CD4-positive, alpha-beta T cell treated with Interleukin-6 for 4 hours (primary cell): ENCODE measurements at regions not wholly inside any gene's neighbourhood (a gene's known extent, or its start where the extent isn't known, plus 50 kb on each side); places are given as distances from the start of the nearest gene placed in this dataset.
"Not testable (repeated sequence)": the region's sequence is repeated elsewhere in the genome, so short reads cannot be mapped to it uniquely, and the experiment has no call there.

Experiments
- DNase-seq: peaks from one replicate; pipeline ENCODE4 v3.0.0-alpha.2; 2020; ENCODE audit warnings: mixed read lengths

- DNase-seq, result no peak
Observed at GRCh38 chr11:69572861-69573260, 68.1 kb upstream of the CCND1 start.

- no peak for DNase-seq
Observed at GRCh38 chr11:69573761-69574607, 67.0 kb upstream of the CCND1 start.

- DNase-seq, result no peak
Observed at GRCh38 chr11:69574608-69575255, 66.2 kb upstream of the CCND1 start.

- DNase-seq, result no peak
Observed at GRCh38 chr11:69575296-69576068, 65.5 kb upstream of the CCND1 start.

- no peak for DNase-seq
Observed at GRCh38 chr11:69576069-69576782, 64.7 kb upstream of the CCND1 start.

- no peak for DNase-seq
Observed at GRCh38 chr11:69578167-69578566, 62.8 kb upstream of the CCND1 start.

GRCh38 chr11:69580529-69580928 is 60.4 kb upstream of the CCND1 start:
- no peak for DNase-seq

GRCh38 chr11:69582756-69583467 is 58.0 kb upstream of the CCND1 start:
- no peak for DNase-seq

GRCh38 chr11:69584160-69584559 is 56.8 kb upstream of the CCND1 start:
- no peak for DNase-seq

- no peak for DNase-seq
Observed at GRCh38 chr11:69585385-69585784, 55.6 kb upstream of the CCND1 start.

GRCh38 chr11:69587454-69588090 is 53.4 kb upstream of the CCND1 start:
- DNase-seq, result no peak

GRCh38 chr11:69588270-69588669 is 52.7 kb upstream of the CCND1 start:
- DNase-seq, result no peak

- DNase-seq, result not testable (repeated sequence)
Observed at GRCh38 chr11:69590088-69590487, 50.9 kb upstream of the CCND1 start.
